ENCODE measurements at regions not wholly inside any gene's neighbourhood (a gene's known extent, or its start where the extent isn't known, plus 50 kb on each side); places are given as distances from the start of the nearest gene placed in this dataset.

- TF ChIP-seq, protein P1, sequence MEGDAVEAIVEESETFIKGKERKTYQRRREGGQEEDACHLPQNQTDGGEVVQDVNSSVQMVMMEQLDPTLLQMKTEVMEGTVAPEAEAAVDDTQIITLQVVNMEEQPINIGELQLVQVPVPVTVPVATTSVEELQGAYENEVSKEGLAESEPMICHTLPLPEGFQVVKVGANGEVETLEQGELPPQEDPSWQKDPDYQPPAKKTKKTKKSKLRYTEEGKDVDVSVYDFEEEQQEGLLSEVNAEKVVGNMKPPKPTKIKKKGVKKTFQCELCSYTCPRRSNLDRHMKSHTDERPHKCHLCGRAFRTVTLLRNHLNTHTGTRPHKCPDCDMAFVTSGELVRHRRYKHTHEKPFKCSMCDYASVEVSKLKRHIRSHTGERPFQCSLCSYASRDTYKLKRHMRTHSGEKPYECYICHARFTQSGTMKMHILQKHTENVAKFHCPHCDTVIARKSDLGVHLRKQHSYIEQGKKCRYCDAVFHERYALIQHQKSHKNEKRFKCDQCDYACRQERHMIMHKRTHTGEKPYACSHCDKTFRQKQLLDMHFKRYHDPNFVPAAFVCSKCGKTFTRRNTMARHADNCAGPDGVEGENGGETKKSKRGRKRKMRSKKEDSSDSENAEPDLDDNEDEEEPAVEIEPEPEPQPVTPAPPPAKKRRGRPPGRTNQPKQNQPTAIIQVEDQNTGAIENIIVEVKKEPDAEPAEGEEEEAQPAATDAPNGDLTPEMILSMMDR (IDR thresholded peaks at IDR 0.05; ENCODE audit: low read length), result no peak
- no peak for TF ChIP-seq EZH2 (IDR thresholded peaks at IDR 0.05; ENCODE audit: borderline replicate concordance, low read length)
Observed at GRCh38 chr3:146331967-146332366, 81.1 kb upstream of the PLSCR4 start.
